SK-N-DZ (cell line): ENCODE measurements at regions not wholly inside any gene's neighbourhood (a gene's known extent, or its start where the extent isn't known, plus 50 kb on each side); places are given as distances from the start of the nearest gene placed in this dataset.

Experiments
- DNase-seq: peaks from one replicate; pipeline ENCODE4 v3.0.0-alpha.2; 2015; ENCODE audit warnings: low spot score

- DNase-seq, result no peak
These were observed 583.6 kb downstream of the BCL11B start for GRCh38 chr14:98688446-98688845.

GRCh38 chr14:98689951-98690350, 582.0 kb downstream of the BCL11B start:
- DNase-seq, result no peak

GRCh38 chr14:98692832-98693231, 579.2 kb downstream of the BCL11B start:
- DNase-seq, result no peak

- no peak for DNase-seq
These were observed 577.5 kb downstream of the BCL11B start for GRCh38 chr14:98694541-98694940.

- no peak for DNase-seq
These were observed 576.2 kb downstream of the BCL11B start for GRCh38 chr14:98695809-98696208.

- no peak for DNase-seq
These were observed 573.7 kb downstream of the BCL11B start for GRCh38 chr14:98698341-98698740.

- no peak for DNase-seq
These were observed 571.2 kb downstream of the BCL11B start for GRCh38 chr14:98700748-98701147.

GRCh38 chr14:98701377-98701776, 570.6 kb downstream of the BCL11B start:
- no peak for DNase-seq

- no peak for DNase-seq
These were observed 567.6 kb downstream of the BCL11B start for GRCh38 chr14:98704441-98704840.

GRCh38 chr14:98705871-98706300, 566.1 kb downstream of the BCL11B start:
- no peak for DNase-seq

GRCh38 chr14:98707522-98707921, 564.5 kb downstream of the BCL11B start:
- no peak for DNase-seq

- no peak for DNase-seq
These were observed 563.4 kb downstream of the BCL11B start for GRCh38 chr14:98708555-98708954.

GRCh38 chr14:98711453-98711852, 560.5 kb downstream of the BCL11B start:
- no peak for DNase-seq

- DNase-seq, result no peak
These were observed 557.2 kb downstream of the BCL11B start for GRCh38 chr14:98714626-98715425.

- no peak for DNase-seq
These were observed 555.9 kb downstream of the BCL11B start for GRCh38 chr14:98716133-98716532.

- no peak for DNase-seq
These were observed 550.9 kb downstream of the BCL11B start for GRCh38 chr14:98721061-98721460.

GRCh38 chr14:98724734-98725133, 547.3 kb downstream of the BCL11B start:
- no peak for DNase-seq

GRCh38 chr14:98725191-98725590, 546.8 kb downstream of the BCL11B start:
- no peak for DNase-seq

- no peak for DNase-seq
These were observed 546.3 kb downstream of the BCL11B start for GRCh38 chr14:98725676-98726075.

- DNase-seq, result no peak
These were observed 545.2 kb downstream of the BCL11B start for GRCh38 chr14:98726585-98727405.

GRCh38 chr14:98728024-98728423, 544.0 kb downstream of the BCL11B start:
- DNase-seq, result no peak

- no peak for DNase-seq
These were observed 543.2 kb downstream of the BCL11B start for GRCh38 chr14:98728836-98729235.

- DNase-seq, result no peak
These were observed 540.7 kb downstream of the BCL11B start for GRCh38 chr14:98731286-98731685.
